Nephron progenitor cell (in vitro differentiated cells): ENCODE measurements at regions not wholly inside any gene's neighbourhood (a gene's known extent, or its start where the extent isn't known, plus 50 kb on each side); places are given as distances from the start of the nearest gene placed in this dataset.

Experiments
- DNase-seq: peaks from one replicate; pipeline ENCODE4 v3.0.0; 2021
- H3K27ac Mint-ChIP-seq: 2 replicates; pipeline ENCODE4 v1.8.0; 2021; ENCODE audit warnings: mild to moderate bottlenecking, moderate library complexity, mixed read lengths
- H3K27me3 Mint-ChIP-seq: 2 replicates; pipeline ENCODE4 v1.8.0; 2021; ENCODE audit warnings: mild to moderate bottlenecking, low read depth, mixed read lengths; ENCODE audit not compliant: poor library complexity
- H3K36me3 Mint-ChIP-seq: 2 replicates; pipeline ENCODE4 v1.8.0; 2021; ENCODE audit warnings: low read depth, mixed read lengths
- H3K4me1 Mint-ChIP-seq: 2 replicates; pipeline ENCODE4 v1.8.0; 2021; ENCODE audit warnings: mixed read lengths
- H3K4me3 Mint-ChIP-seq: 2 replicates; pipeline ENCODE4 v1.8.0; 2021; ENCODE audit warnings: mild to moderate bottlenecking, moderate library complexity, mixed read lengths
- H3K9me3 Mint-ChIP-seq: 2 replicates; pipeline ENCODE4 v1.8.0; 2021; ENCODE audit warnings: mild to moderate bottlenecking, moderate library complexity, mixed read lengths
- TF ChIP-seq, protein P1 (sequence below): fragments of 200-600 bp; sonication (generic); IDR thresholded peaks from 2 replicates; pipeline ENCODE4 v1.5.0; 2021; ENCODE audit warnings: antibody characterized with exemption

DNA sequence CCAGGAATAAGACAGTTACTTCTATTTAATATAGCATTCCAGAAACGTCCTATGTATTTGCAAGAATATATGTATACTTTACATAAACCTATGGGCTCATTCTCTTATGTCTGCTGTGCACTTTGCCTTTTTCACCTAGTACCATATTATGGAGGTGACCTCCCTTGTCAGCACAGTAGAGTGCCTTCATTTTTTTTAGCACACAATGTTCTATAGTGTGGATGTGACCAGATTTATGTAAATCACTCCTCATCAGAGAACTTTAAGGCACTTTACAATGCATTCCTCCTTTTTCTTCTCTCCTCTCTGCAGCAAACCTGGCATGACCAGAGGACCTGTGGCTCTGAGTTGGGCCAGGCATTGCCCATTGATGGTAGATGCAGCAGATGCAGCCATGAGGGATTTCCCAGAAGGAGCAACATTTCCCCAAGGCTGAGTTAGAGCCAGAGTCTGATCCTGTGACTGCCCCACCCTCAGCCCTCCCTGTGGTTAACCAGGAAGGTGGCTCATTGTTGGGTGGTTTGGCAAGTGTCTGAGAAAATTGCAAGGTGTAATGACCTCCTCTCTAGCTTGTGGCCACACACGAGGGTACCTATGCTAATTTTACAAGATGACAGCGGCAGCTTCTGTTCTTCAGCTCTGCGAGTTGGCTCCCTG lies 76.5 kb upstream of the DLX2 start:
- DNase-seq, result no peak
- Mint-ChIP-seq H3K4me3 (no peak overlapping the region), H3K27me3 (peaks cover 15% of the 10 kb centered on the region), H3K9me3 (no peaks in the 10 kb centered on the region), H3K27ac (no peak overlapping the region), H3K36me3 (no peaks in the 10 kb centered on the region), H3K4me1 (peaks cover 11% of the 10 kb centered on the region)
- TF ChIP-seq, protein P1, sequence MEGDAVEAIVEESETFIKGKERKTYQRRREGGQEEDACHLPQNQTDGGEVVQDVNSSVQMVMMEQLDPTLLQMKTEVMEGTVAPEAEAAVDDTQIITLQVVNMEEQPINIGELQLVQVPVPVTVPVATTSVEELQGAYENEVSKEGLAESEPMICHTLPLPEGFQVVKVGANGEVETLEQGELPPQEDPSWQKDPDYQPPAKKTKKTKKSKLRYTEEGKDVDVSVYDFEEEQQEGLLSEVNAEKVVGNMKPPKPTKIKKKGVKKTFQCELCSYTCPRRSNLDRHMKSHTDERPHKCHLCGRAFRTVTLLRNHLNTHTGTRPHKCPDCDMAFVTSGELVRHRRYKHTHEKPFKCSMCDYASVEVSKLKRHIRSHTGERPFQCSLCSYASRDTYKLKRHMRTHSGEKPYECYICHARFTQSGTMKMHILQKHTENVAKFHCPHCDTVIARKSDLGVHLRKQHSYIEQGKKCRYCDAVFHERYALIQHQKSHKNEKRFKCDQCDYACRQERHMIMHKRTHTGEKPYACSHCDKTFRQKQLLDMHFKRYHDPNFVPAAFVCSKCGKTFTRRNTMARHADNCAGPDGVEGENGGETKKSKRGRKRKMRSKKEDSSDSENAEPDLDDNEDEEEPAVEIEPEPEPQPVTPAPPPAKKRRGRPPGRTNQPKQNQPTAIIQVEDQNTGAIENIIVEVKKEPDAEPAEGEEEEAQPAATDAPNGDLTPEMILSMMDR, result no peak

DNA sequence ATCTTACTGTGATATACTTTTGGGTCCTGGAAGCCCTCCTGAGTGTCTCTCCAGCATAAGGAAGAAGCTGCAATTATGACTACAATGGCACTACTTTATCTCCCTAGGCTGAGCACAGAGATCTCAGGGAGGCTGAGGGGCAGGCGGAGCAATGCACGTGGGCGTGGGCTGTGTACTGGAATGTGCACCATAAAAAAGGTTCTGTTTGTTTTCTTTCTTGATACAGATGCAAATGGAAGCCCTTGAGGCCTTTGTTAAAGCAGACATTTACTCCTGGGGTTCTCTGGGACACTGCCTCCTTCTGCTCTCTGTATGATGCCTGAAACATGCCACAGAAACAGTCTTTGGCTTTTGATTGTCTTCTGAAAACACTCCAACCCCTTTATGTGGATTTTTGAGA lies 79.1 kb upstream of the DLX2 start:
- Mint-ChIP-seq H3K36me3 (peaks cover 8% of the 10 kb centered on the region), H3K4me3 (no peak overlapping the region), H3K27me3 (peaks cover 2% of the 10 kb centered on the region), H3K4me1 (peaks cover 11% of the 10 kb centered on the region), H3K27ac (no peak overlapping the region), H3K9me3 (peaks cover 20% of the 10 kb centered on the region)
- TF ChIP-seq, protein P1, result no peak
- DNase-seq, result no peak

DNA sequence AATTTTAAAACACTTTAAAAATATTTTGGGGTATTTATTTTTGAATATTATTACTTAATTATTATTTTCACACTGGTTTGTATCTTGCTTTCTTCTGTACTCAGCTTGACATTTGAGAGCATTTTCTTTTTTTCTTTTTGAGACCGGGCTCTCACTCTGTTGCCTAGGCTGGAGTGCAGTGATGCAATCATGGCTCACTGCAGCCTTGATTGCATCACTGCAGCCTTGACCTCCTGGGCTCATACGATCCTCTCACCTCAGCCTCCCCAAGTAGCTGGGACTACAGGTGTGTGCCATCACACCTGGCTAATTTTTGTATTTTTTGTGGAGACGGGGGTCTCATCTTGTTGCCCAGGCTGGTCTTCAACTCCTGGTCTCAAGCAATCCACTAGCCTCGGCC lies 79.9 kb upstream of the DLX2 start:
- Mint-ChIP-seq H3K27ac (no peak overlapping the region), H3K36me3 (peaks cover 8% of the 10 kb centered on the region), H3K27me3 (no peaks in the 10 kb centered on the region), H3K4me1 (peaks cover 11% of the 10 kb centered on the region), H3K4me3 (no peak overlapping the region), H3K9me3 (peaks cover 22% of the 10 kb centered on the region)
- DNase-seq, result no peak
- TF ChIP-seq, protein P1, result no peak

DNA sequence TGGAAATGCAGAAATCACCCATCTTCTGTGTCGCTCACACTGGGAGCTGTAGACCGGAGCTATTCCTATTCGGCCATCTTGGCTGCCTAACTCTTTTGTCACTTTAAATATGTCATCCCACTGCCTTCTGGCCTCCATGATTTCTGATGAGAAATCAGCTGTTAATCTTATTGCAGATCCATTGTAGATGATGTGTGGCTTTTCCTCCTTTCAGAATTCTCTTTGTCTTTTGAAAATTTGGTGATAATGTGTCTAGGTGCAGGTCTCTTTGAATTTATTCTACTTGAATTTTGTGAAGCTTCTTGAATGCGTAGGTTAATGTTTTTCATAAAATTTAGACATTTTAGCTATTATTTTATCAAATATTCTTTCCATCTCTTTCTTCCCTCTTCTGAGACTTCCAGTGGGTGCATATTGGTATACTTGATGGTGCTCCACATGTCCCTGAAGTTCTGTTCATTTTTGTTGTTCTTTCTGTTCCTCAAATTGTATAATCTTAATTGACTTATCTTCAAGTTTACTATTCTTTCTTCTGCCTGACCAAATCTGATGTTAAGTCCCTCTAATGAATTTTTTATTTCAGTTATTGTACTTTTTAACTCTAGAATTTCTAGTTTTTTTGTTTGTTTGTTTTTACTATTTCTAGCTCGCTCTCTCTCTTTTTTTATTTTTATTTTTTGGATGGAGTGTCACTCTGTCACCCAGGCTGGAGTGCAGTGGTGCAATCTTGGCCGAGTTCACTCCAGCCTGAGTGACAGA lies 90.8 kb upstream of the DLX2 start:
- H3K4me1 Mint-ChIP-seq, result no peaks in the 10 kb centered on the region
- no peak overlapping the region for H3K27ac Mint-ChIP-seq
- H3K27me3 Mint-ChIP-seq, result peaks cover 6% of the 10 kb centered on the region
- H3K36me3 Mint-ChIP-seq, result peaks cover 21% of the 10 kb centered on the region
- TF ChIP-seq, protein P1, result no peak
- H3K4me3 Mint-ChIP-seq, result no peak overlapping the region
- peaks cover 65% of the 10 kb centered on the region for H3K9me3 Mint-ChIP-seq
- no peak for DNase-seq

DNA sequence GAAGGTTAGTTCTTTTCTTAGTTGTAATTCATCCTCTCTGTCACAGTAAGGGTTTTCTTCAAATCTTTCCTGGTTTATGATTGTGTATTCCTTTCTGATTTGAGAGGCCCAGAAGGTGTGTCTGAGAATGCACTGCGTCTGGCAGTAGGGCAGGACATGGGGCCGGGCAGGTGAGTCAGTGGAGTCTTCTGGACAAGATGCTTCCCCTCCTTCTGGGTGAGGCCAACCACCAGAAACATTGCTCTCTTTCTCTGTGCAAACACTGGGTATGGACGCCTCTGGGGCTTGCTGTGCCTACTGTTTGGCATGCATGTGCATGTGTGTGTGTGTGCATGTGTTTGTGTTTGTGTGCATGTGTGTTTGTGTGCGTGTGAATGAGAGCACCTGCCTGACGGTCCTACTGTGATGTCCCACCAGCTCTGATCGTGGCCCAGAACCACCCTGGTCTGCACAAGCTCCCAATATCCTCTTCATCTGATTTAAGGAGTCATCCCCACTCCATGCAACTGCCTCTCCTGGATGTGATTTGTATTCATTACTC lies 93.2 kb upstream of the DLX2 start:
- Mint-ChIP-seq H3K36me3 (peaks cover 21% of the 10 kb centered on the region), H3K9me3 (peaks cover 76% of the 10 kb centered on the region)

More for the DNA sequence above, 93.2 kb upstream of the DLX2 start:
- no peak overlapping the region for H3K27ac Mint-ChIP-seq
- H3K27me3 Mint-ChIP-seq, result peaks cover 6% of the 10 kb centered on the region
- DNase-seq, result no peak
- TF ChIP-seq, protein P1, result no peak
- no peak overlapping the region for H3K4me3 Mint-ChIP-seq
- H3K4me1 Mint-ChIP-seq, result no peaks in the 10 kb centered on the region
